HG03045 (cell line): ENCODE measurements at regions not wholly inside any gene's neighbourhood (a gene's known extent, or its start where the extent isn't known, plus 50 kb on each side); places are given as distances from the start of the nearest gene placed in this dataset.
A peak's percentile ranks its signal among the peaks of the same experiment; 100 is the strongest.
"Not testable (repeated sequence)": the region's sequence is repeated elsewhere in the genome, so short reads cannot be mapped to it uniquely, and the experiment has no call there.

Source experiments
- ATAC-seq: cut with Tn5 transposase; IDR thresholded peaks from one replicate; pipeline ENCODE4 v1.9.1; 2021; ENCODE audit warnings: mild to moderate bottlenecking, moderate library complexity; ENCODE audit not compliant: unreplicated experiment

DNA sequence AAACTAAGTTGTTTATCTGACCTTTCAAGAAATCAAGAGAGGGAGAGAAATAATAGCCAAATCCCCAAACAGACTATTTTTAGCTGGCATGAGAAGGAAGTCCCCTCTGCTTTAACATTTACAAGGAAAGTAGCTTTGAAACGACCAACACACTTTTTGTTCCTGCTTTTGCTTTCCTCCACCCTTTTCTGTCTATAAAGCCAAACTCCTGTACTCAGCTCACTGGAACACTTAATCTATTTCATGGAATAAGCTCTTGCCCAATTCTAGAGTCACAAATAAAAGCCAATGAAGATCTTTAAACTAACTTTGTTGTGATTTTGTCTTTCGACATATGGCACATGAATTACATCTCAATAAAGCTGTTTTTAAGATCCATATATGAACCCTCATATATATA lies 86.8 kb upstream of the CCDC71L start:
- no peak for ATAC-seq

GRCh38 chr7:106749165-106749564 lies 88.2 kb upstream of the CCDC71L start:
- ATAC-seq: no peak

DNA sequence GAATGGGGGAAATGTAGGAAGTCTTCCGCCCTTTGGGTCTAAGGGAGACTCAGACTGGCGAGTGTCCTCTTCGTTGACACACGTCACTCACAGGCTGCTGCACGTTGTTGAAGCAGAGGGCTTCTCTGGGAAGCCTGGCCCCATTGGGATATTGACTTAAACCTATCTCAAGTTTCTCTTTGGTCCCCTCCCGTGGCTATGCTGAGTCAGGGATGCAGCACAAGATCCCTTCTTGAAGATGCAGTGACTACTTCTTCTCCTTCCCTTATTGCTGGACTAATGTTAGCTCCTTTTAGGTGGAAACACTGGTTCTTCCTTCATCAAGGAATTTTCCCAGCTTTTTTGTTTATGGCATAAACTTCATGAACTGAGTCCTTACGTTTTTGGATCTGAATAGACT lies 89.8 kb upstream of the CCDC71L start:
- no peak for ATAC-seq

GRCh38 chr7:106752367-106752766 lies 91.4 kb upstream of the CCDC71L start:
- no peak for ATAC-seq

GRCh38 chr7:106755024-106755423 lies 94.1 kb upstream of the CCDC71L start:
- not testable (repeated sequence) for ATAC-seq

DNA sequence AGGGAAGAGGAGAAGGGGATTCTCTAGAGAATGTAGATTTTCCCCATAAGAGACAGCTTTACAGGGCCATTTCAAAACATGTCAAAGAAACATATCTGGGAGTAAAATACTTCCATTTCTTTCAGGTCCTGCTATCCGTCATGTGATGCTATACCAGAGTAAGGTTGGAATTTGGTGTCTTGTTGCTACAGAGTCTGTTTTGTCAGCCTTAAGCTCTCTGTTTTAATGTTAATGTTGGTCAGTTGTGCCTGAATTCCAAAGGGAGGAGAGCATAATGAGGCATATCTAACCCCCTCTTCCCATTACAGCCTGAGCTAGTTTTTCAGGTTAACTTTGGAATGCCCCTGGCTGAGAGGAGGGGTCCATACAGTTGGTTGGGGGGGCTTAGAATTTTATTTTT lies 94.7 kb upstream of the CCDC71L start:
- ATAC-seq: no peak

DNA sequence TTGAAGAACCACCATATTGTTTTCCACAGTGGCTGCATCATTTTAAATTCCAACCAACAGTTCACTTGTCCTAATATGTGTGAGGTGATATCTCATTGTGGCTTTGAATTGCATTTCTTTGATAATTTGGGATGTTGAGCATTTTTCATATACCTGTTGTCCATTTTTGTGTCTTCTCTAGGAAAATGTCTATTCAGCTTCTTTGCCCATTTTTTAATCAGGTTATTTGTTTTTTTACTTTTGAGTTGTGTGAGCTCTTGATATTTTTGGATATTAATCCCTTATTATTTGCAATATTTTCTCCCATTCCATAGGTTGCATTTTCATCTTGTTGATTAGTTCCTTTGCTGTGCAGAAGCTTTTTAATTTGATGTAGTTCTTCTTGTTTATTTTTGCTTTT lies 95.1 kb upstream of the CCDC71L start:
- no peak for ATAC-seq

- ATAC-seq: no peak
These were observed 95.9 kb upstream of the CCDC71L start for GRCh38 chr7:106756884-106757283.

GRCh38 chr7:106757846-106758245 lies 96.9 kb upstream of the CCDC71L start:
- ATAC-seq: no peak

GRCh38 chr7:106762845-106763244 lies 101.9 kb upstream of the CCDC71L start:
- not testable (repeated sequence) for ATAC-seq

- ATAC-seq: no peak
These were observed 101.4 kb upstream of the PIK3CG start for GRCh38 chr7:106763717-106764116.

GRCh38 chr7:106765727-106766355 lies 99.2 kb upstream of the PIK3CG start:
- ATAC-seq: no peak

GRCh38 chr7:106766551-106766950 lies 98.5 kb upstream of the PIK3CG start:
- no peak for ATAC-seq

GRCh38 chr7:106767078-106767477 lies 98.0 kb upstream of the PIK3CG start:
- ATAC-seq: no peak

- ATAC-seq: peak; percentile 53
These were observed 97.4 kb upstream of the PIK3CG start for GRCh38 chr7:106767498-106768323.

DNA sequence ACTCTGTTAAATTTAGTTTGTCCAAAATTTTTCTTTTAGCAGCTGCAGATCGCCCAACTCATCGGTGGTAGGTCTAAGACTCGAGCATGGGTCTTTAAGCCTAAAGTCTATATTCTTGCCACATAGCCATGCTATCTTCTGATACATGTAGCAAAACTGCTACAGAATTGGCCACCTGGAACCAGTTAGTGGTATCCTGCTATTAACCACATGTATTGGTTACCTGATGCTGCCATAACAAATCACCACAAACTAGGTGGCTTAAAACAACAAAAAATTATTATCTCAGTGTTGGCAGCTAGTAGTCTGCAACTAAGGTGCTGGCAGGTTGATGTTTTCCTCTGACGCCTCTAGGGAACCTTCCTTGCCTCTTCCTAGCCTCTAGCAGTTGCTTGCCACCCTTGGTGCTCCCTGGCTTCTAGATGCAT lies 96.7 kb upstream of the PIK3CG start:
- peak; percentile 59 for ATAC-seq

DNA sequence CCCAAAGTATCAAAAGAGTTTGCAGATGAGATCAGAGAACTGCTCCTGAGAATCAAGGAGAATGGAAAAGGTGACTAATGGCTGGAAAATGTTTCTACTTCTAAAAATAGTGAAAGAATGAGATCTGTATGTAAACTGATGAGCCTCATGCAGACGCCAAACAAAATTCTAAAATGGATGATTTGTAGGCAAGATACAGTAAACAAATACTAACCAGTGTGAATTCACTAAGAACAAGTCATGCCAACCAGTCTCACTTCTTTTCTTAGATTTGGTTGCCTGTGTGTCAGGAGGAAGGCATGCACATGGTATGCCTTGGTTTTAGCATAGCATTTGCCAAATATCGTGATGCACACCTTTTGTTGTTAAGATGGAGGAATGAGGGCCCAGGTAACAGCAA lies 94.9 kb upstream of the PIK3CG start:
- no peak for ATAC-seq

DNA sequence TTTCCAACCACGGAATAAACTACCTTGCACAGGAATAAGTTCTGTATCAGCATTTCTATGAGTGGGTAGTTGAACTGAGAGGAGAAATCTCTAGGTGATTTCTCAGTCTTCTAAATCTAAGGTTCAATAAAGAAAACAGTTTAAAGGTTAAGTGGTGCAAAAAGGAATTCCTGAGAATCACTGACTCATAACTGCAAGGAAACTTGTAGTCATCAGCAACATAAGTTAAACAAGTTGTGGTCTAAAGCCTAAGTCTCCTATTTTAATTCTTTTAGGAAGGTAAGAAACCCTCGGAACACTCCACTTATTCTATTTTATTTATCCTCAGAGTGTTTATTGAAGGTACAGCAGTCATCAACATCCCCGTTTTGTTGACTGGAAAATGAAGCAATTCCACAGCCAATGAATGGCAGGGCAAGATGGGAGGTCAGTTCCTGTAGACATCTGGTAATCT lies 92.4 kb upstream of the PIK3CG start:
- no peak for ATAC-seq

- ATAC-seq: no peak
These were observed 91.9 kb upstream of the PIK3CG start for GRCh38 chr7:106773228-106773627.

GRCh38 chr7:106773721-106774120 lies 91.4 kb upstream of the PIK3CG start:
- ATAC-seq: no peak

- no peak for ATAC-seq
These were observed 90.8 kb upstream of the PIK3CG start for GRCh38 chr7:106774213-106774767.
